HT-29 (cell line): ENCODE measurements at regions not wholly inside any gene's neighbourhood (a gene's known extent, or its start where the extent isn't known, plus 50 kb on each side); places are given as distances from the start of the nearest gene placed in this dataset.

Source experiments
- DNase-seq: peaks from one replicate; pipeline ENCODE4 v3.0.0-alpha.2; 2015; ENCODE audit warnings: low spot score

DNA sequence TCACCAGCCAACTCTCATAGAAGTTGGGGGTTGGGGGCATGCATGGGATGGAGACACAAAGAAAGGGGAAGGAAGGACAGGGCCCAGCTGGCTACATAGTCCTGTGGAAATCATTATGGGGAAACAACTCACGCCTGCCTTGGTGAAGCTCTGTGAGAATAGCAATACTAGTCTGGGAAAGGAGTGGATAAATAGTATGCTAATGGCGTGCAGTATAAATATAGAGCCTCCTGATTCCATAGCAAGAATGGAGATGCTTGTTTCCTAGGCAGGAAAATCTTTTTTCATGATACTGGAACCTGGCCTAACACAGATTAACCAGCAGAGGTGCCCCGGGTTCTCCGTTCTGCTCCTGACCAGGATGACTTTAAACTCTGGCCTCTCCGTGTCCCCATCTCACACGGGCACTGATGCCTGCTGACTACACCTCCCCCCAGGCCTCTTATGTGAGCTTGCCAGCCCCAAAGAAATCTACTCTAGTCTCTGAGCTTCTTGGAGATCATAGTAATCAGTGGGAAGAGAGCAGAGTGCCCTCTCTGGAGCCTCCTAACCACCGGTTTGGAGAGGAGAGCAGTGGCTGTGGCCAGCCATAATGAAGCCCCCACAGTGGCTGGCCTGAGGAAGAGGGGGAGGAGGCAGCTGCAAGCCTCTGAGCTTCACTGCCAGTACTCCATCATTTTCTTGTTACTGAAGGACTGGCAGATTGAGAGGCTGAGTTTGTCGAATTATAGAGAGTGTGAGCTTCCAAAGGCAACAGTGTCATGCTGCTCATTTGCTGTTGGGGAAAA lies 355.0 kb upstream of the SEMA6D start:
- DNase-seq: no peak

DNA sequence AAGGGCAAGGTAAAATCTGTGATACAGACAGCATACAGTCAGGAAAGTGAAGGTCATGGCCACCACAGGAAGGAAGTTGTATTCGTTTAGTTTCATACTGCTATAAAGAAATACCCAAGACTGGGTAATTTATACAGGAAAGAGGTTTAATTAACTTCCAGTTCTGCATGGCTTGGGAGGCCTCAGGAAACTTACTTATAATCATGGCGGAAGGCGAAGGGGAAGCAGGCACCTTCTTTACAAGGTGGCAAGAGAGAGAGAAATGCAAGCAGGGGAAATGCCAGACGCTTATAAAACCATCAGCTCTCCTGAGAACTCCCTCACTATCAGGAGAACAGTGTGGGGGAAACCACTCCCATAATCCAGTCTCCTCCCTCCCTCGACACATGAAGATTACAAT lies 353.7 kb upstream of the SEMA6D start:
- no peak for DNase-seq

DNA sequence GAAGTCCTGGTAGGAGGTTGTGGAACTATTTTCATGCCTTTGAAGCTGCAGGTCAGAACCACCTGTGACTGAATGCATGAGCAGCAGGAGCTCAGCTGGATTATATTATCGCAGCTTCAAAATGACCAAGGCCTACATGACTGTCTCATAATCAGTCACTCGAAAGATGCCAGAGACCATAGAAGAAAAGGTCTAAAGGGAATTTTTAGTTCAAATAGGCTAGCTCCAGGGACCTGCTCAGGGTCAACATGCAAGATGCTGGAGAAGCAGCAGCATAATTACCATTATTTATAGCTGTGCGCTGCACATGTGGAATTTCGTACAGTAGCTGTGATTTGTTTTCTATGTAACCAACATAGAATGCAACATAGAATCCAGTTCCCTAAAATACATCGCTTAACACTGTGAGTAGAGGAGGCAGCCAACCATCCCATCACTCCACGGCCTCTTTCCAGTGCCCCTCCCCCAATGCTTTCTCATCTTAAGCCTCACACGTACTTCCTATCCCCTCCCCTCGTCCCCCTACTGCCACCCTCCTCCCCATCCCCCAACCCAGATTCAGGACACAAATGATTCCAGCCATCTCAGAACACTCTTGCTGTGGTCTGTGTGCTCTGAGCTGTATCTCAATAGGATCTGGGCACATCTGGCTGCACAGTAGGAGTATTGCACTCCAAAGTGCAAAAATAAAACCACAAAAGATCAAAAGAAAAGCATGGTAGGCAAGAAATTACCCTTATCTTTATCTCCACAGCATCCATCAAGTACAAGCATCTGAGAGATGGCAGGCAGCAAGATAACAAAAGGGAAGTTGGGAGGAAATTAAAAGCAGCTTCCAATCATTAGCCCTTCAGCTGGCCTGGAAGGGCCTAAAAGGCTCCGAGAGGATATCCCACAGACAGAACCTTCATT lies 352.8 kb upstream of the SEMA6D start:
- DNase-seq: no peak

DNA sequence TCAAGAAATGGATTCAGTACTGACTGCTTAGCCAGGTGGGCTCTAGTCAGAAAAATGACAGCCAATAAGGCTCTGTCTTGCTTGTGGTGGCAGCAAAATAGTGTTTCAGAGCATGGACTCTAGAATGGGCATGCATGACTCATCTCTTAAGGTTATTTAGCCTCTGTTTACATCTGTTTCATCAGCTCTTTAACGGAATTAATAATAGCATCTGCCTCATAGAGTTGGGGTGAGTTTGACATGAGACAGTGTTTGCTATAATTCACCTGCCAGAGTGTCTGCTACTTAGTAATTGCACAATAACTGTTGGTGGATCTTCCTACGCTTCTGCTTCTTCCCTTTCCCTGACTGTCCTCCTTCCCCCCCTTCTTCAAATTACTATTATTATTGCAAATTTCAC lies 350.4 kb upstream of the SEMA6D start:
- no peak for DNase-seq

DNA sequence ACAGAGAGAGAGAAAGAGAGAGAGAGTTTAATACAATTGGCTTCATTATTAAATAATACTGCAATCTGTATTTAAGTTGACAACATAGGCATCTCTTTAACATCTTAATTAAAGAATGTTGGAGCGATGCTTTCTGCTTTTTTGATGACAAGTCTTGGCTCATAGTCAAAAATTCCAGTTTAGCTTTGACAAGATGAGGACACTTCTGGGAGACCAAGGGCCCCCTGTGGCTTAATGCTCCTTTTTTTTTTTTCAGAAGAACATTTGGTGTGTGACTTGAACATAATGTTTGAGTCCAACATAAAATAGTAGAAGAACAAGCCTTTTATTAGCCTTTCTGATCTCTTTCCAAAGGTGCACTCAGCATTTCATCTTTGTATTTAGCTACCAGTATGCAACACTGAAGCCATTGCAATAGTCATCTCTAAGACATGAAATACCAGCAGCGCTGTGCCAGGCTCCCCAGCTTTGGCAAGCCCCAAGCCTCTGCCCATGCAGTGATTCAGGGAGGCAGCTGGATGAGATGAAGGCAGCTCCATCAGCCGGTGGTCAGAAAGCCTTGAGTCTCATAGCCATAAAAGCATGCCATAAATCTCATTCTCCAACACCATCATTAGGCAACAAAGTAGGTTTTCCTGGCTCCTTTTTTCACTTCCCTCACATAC lies 349.4 kb upstream of the SEMA6D start:
- no peak for DNase-seq

DNA sequence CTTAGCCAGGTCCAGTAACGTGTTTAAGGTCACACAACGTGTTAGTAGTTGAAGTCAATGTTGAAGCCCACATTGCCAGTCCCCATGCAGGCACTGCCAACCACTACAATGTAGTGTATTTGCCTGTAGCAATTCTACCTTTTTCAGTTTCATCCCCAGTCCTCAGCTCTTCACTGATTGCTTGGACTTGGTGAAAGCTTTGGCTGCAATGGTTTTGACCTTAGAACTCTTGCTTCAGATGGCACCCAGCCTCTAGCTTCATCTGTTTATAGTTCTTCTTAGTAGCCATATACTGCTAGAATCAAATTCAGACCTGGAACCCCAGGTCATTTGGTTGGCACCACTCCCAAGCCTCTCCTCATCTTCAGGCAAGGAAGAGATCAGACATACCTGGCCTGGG lies 345.4 kb upstream of the SEMA6D start:
- DNase-seq: no peak

DNA sequence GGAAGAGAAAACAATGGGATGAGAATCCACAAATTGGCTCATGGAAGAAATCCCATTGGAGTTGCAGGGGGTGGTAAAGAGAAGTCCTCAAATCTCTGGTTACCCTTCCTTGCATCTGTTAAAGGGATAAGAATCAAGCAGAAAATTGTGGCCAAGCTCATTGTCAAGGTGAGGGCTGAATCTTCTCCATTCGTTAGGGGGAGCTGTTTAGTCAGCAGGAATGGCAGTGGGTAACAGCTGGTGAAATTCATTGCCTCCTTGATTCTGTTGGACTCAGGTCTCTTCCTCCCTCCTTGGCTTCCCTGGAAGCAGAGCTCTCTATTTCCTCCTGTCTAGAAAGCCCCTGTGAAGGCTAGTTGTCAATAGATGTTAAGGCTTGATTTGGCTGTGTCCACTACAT lies 343.1 kb upstream of the SEMA6D start:
- peak; percentile 15 for DNase-seq

DNA sequence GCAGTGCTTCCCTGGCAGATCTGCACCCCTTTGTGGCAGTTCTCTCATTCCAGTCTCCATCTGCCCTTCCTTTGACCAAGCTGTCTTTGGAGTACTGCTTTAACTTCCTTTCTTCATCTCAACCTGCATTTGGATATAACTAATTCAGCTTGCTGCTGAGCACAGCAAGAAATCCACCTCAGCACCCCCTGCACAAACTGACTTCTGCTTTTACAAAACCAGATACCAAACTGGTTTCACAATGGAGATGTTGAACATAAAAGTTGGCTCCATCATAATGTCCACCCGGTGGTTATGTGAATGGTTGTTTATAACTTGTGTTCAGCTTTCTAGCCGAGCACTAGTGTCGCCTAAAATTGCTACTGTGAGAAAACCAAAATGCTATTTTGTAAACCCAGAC lies 341.1 kb upstream of the SEMA6D start:
- no peak for DNase-seq

DNA sequence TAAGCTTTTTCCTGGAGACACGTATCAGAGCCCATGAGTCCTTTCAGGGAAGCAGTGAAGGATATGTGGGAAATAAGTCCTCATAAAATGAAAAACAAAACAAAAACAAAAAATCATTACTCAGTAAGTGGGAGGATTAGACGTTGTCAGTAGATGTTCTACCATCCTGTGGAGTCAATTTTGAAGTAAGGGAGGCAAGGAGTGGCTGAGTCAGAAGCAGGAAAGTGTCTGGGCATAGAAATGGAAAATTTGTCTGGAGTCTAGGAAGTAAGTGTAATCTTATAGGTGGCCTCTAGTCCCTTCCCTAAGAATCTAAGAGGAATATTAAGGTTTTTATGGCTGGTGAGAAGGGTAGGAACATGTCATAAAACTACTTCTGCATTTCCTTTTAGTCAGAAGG lies 339.8 kb upstream of the SEMA6D start:
- no peak for DNase-seq

DNA sequence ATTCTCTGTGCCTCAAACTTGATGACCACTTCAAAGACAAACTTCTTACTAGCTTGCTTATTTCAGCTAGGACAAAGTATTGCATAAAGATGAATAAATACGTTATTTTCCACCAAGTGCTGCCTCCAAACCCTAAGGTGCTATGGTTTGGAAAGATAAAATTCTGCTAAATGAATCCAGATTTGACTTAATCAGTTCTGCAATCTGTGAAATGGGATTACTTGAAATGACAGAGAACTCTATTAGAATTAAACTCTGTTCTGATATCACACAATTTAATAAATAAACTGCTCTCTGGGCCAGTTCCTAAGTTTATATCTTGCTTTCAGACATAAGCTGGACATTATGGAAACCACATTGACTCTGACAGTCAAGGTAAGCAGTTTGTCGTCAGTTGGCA lies 338.8 kb upstream of the SEMA6D start:
- DNase-seq: no peak

DNA sequence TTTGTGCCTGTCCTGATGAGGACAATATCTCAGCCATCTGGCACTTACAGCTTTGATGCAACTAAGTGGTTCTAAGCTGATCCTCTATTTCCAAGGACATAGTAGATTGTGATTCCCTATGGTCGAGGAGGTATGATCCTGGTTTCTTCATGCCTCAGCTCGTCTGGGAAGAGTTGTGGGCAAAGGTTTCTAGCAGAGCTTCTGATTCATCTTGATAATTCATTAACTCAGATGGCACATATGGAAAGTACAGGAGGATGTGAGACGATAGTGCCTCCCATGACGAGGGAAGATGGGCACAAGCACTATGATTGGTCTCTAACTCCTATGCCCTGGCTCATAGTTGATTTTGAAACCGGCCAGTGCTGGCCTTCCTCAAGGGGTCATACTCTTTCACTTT lies 334.2 kb upstream of the SEMA6D start:
- DNase-seq: no peak

DNA sequence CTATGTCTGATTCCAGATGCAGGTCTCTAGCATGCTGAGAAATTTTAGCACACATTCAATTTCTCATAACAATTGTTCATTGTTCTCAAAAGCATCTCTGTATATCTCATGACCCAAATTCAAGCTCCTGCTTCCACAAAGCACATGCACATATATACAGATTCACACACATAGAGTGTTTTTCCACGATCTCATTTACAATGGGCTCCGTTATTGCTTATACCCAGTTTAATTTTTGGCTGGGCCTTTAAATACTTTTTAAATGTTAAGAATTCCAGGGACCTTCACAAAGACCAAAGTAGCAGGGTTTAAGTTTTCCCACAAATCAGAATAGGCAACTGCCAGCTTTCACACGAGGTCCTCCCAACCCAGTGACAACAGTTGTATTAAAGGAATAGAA lies 333.5 kb upstream of the SEMA6D start:
- no peak for DNase-seq

DNA sequence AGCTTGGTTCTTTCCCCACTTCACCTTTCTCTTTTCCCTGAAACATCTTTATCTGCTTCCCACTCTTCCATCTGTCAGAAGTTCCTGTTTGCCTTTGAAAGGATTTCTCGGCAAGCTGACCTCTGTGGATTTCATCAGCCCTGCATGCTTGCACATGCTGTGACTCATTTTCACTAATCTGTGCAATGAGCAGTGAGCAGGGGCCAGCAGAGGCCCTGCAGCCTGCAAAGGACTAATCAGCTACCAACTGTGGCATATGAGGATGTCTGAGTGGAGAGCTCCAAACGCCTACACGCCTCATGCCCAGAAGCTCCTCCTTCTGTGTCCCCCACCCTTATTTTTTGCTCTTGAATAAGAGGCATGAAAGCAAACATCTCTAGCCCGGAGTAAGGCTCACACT lies 333.0 kb upstream of the SEMA6D start:
- no peak for DNase-seq

DNA sequence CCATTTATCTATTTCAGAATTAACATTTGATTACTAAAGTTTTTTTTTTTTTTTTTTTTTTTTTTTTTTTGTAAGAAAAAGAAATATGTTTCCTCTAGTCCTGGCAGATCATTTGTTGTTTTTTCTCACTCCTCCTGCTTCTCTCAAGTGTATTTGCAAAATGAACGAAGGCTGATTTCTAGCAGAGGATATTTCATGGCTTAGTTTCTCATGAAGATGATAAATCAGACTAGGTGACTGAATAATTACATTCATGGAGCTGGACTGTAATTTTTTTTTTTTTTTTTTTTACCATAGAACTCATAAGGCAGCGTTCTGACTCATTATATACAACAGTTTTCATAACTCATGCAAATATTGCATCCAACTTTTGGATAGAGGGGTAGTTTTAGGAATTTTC lies 332.5 kb upstream of the SEMA6D start:
- no peak for DNase-seq

DNA sequence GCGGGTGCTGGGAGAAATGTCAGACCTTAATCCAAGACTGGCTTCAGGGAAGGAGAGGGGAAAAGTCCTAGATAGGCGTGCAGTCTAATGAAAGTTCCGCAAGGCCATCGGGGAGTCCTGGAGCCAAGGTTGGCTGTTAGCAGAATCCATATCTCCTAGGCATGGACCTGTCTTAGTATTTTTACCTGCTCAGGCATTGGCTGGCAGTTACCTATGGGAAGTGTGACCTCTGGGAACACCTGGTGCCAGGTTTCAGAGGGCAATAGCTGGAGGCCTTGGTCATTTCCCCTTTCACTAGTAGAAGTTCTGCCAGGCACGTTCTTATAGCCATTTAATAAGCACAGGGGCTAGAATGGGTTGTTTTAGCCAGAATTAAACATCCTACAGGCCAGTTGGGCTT lies 330.8 kb upstream of the SEMA6D start:
- no peak for DNase-seq

DNA sequence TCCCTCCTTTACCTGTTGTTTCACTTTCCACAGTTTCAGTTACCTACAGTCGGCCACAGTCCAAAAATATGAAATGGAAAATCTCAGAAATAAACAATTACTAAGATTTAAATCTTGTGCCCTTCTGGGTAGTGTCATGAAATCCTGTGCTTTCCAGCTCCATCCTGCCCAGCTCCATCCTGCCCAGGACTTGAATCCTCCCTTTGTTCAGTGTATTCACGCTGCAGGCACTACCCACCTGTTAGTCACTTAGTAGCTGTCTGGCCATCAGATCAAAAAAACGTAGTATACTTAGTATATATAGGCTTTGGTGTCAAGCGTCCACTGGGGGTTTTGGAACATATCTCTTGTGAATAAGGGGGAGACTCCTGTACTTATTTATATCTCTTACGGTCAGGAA lies 329.0 kb upstream of the SEMA6D start:
- DNase-seq: no peak

DNA sequence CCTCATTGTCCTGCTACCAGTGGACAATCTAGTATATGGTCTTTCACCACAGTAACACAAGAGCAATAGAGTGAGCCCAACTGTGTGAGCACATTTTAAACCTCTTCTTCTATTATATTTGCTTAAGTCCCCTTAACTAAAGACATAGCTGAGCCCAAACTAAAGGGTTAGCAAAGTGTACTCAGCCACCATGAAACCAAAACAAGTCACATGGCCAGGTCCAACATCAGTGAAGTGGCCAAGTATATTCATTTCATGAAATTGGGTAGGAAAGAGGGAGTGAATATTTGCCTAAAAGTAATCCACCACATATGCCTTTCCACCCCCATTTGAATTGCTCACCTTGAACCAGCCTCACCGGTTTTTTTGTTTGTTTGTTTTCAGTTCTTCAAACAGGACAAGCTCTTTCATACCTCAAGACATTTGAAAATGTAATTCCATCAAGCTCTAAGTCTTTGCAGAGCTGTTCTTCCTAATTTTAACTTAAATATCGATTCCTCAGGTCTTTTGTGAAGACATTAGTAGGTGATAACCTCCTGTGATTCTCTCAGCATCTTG lies 327.0 kb upstream of the SEMA6D start:
- DNase-seq: no peak

DNA sequence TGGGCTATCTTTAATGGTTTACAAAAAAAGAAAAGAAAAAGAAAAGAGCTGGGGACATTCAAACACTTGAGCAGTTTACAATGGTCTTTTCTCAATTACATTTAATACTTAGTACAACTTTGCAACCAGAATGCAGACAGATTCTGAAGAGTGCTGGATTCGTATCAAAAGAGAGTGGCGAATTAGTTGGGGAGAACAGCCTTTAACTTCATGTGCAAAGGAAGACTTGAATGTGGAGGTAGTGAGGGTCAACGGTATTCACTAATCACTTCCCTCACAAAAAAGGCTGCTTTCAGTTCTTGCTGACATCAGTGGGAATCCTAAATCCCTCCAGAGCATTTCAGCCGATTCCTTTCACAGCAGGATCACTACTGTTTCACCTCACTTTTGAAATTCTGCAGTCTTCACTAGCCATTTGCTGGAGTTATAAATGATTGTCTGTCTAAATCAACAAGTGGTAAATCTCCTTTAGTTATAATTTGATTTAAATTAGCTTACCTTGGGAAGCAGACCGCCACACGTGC lies 323.0 kb upstream of the SEMA6D start:
- no peak for DNase-seq

DNA sequence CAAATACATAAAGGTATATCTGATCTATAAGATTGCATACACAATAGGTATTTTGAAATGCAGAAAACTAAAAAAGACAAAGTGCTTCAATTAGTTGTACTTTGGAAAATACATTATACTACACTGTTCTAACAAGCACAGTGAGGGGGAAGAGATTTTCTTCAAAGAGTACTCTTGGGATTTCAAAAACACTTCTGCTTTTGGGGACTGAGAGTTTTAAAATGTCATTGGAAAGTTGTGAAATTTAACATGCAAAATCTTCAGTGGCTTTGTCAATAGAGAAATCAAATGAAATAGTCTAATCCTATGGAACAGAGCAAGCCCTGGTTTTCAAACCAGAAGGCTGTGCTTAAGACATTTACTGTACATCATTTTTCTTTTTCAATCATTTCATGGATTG lies 322.2 kb upstream of the SEMA6D start:
- no peak for DNase-seq

DNA sequence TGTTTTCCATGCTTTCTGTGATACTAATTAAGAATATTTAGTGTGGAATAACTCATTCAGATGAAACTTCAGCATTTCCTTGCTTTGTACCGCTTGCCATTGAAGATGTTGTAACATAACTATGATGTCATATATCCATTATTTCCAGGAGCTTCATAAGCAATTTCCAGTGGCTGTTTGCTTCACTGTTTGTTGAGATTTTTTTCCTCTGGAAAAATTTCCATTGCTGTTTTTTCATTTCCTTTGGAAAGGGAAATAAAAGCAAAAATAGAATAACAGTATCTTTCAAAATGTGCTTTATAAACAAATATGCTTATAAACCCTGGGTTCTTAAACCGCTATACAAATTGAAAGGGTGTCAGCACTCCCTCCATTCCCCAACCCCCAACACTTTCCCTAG lies 319.6 kb upstream of the SEMA6D start:
- DNase-seq: no peak

DNA sequence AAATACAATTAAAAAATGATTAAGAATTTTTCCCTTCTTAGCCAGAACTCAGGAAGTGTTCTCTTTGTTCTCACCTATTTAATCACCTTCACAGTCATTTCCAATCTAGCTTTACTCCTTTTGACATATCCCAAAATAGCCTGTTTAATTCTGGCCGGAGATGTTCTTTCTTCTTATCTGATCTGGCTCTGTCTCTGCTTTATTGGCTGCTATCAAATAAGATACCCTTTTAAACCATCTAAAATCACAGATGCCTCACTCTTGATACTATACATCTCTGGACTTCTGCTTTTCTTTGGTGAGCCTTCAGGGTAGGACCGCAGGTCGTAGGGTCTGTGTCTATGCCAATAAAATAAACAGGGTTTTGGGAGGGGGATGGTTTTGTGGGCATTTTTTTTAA lies 319.2 kb upstream of the SEMA6D start:
- DNase-seq: no peak

DNA sequence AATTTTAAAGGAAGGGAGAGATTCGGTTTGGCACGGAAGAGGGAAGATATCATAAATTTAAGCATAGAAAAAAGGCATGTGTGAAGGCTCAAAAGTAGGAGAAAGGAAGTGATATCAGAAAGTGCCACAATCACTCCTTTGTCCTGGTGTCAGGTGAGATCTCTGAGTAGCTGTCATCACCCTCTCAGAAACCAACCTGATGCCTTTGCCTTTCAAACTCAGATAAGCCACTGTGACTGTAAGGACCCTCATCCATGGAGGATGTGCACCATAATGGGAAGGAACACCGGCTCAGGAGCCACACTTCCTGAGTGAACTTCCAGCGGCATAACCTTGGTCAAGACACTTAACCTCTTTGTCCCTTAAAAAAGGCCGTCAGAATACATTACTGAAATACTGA lies 318.7 kb upstream of the SEMA6D start:
- no peak for DNase-seq
